Activated naive CD4-positive, alpha-beta T cell treated with anti-CD3 and anti-CD28 coated beads, Interleukin-2, amount 10 ng/mL, durations not matched to agents 7 days and 5 days (primary cell): ENCODE measurements at regions not wholly inside any gene's neighbourhood (a gene's known extent, or its start where the extent isn't known, plus 50 kb on each side); places are given as distances from the start of the nearest gene placed in this dataset.
"Not testable (repeated sequence)": the region's sequence is repeated elsewhere in the genome, so short reads cannot be mapped to it uniquely, and the experiment has no call there.

ENCODE experiments used
- CTCF ChIA-PET: fragments of 350-600 bp; sonication (Branson Sonifier 250); formaldehyde crosslinking; loops from one replicate; lab custom pipeline; 2021; ENCODE audit warnings: antibody characterized with exemption; lab: Charles Lee
- DNase-seq: peaks from one replicate; pipeline ENCODE4 v3.0.0-alpha.2; 2020
- H3K27ac Mint-ChIP-seq: one replicate; pipeline ENCODE4 v1.8.0; 2021; ENCODE audit warnings: mild to moderate bottlenecking, moderate library complexity, mixed read lengths
- H3K27me3 Mint-ChIP-seq: one replicate; pipeline ENCODE4 v1.8.0; 2021; ENCODE audit warnings: mild to moderate bottlenecking, mixed read lengths
- H3K36me3 Mint-ChIP-seq: one replicate; pipeline ENCODE4 v1.8.0; 2021; ENCODE audit warnings: mixed read lengths
- H3K4me1 Mint-ChIP-seq: one replicate; pipeline ENCODE4 v1.8.0; 2021; ENCODE audit warnings: mixed read lengths
- H3K4me3 Mint-ChIP-seq: one replicate; pipeline ENCODE4 v1.8.0; 2021; ENCODE audit warnings: mild to moderate bottlenecking, moderate library complexity, mixed read lengths
- H3K9me3 Mint-ChIP-seq: one replicate; pipeline ENCODE4 v1.8.0; 2021; ENCODE audit warnings: mixed read lengths

- Mint-ChIP-seq H3K27me3 (peaks cover 13% of the 10 kb centered on the region), H3K27ac (no peak overlapping the region), H3K9me3 (no peaks in the 10 kb centered on the region), H3K4me3 (no peak overlapping the region), H3K36me3 (no peaks in the 10 kb centered on the region), H3K4me1 (no peaks in the 10 kb centered on the region)
- CTCF ChIA-PET, result interaction anchor here (0.7 to 1.2 kb wide), 2 partner anchors 11 to 1136 kb away, joined by 3 read pairs; no protein-coding TSS in a partner anchor
- DNase-seq, result no peak
These were observed 57.0 kb downstream of the RASL11A start for GRCh38 chr13:27327633-27328032.

GRCh38 chr13:27329210-27329609, 58.6 kb downstream of the RASL11A start:
- H3K36me3 Mint-ChIP-seq, result no peaks in the 10 kb centered on the region
- CTCF ChIA-PET, result no interaction called here
- H3K27me3 Mint-ChIP-seq, result peaks cover 15% of the 10 kb centered on the region
- H3K27ac Mint-ChIP-seq, result no peak overlapping the region
- H3K4me1 Mint-ChIP-seq, result no peaks in the 10 kb centered on the region
- H3K4me3 Mint-ChIP-seq, result no peak overlapping the region
- no peak for DNase-seq
- no peaks in the 10 kb centered on the region for H3K9me3 Mint-ChIP-seq

GRCh38 chr13:27334774-27335435, 64.3 kb downstream of the RASL11A start:
- Mint-ChIP-seq H3K36me3 (no peaks in the 10 kb centered on the region), H3K27ac (no peak overlapping the region), H3K27me3 (peaks cover 16% of the 10 kb centered on the region), H3K9me3 (no peaks in the 10 kb centered on the region), H3K4me1 (no peaks in the 10 kb centered on the region), H3K4me3 (no peak overlapping the region)
- CTCF ChIA-PET, result interaction anchor here (0.6 to 1.2 kb wide), 2 partner anchors 209 to 350 kb away, joined by 3 read pairs; no protein-coding TSS in a partner anchor
- no peak for DNase-seq

GRCh38 chr13:27336014-27336673, 65.5 kb downstream of the RASL11A start:
- Mint-ChIP-seq H3K4me1 (no peaks in the 10 kb centered on the region), H3K9me3 (no peaks in the 10 kb centered on the region), H3K27ac (peak overlapping the region; percentile 33), H3K27me3 (peaks cover 15% of the 10 kb centered on the region), H3K36me3 (no peaks in the 10 kb centered on the region), H3K4me3 (no peak overlapping the region)
- CTCF ChIA-PET, result no interaction called here
- no peak for DNase-seq

GRCh38 chr13:27338207-27338606, 67.6 kb downstream of the RASL11A start:
- H3K9me3 Mint-ChIP-seq, result no peaks in the 10 kb centered on the region
- no peak overlapping the region for H3K27ac Mint-ChIP-seq
- DNase-seq, result no peak
- CTCF ChIA-PET, result interaction anchor here (1.2 to 3.2 kb wide), 4 partner anchors 11 to 85 kb away, joined by 3 to 13 read pairs (median 4); no protein-coding TSS in a partner anchor
- peaks cover 11% of the 10 kb centered on the region for H3K27me3 Mint-ChIP-seq
- no peaks in the 10 kb centered on the region for H3K4me1 Mint-ChIP-seq
- no peaks in the 10 kb centered on the region for H3K36me3 Mint-ChIP-seq
- H3K4me3 Mint-ChIP-seq, result no peak overlapping the region

- H3K9me3 Mint-ChIP-seq, result no peaks in the 10 kb centered on the region
- no peaks in the 10 kb centered on the region for H3K4me1 Mint-ChIP-seq
- H3K27ac Mint-ChIP-seq, result no peak overlapping the region
- CTCF ChIA-PET, result interaction anchor here (1.2 to 3.2 kb wide), 6 partner anchors 10 to 358 kb away, joined by 3 to 13 read pairs (median 4); no protein-coding TSS in a partner anchor
- no peaks in the 10 kb centered on the region for H3K36me3 Mint-ChIP-seq
- H3K27me3 Mint-ChIP-seq, result peaks cover 13% of the 10 kb centered on the region
- H3K4me3 Mint-ChIP-seq, result no peak overlapping the region
- no peak for DNase-seq
These were observed 68.2 kb downstream of the RASL11A start for GRCh38 chr13:27338816-27339215.

- no peaks in the 10 kb centered on the region for H3K4me1 Mint-ChIP-seq
- CTCF ChIA-PET, result interaction anchor here (0.9 to 3.2 kb wide), 7 partner anchors 11 to 359 kb away, joined by 3 to 13 read pairs (median 4); no protein-coding TSS in a partner anchor
- no peak overlapping the region for H3K27ac Mint-ChIP-seq
- no peaks in the 10 kb centered on the region for H3K9me3 Mint-ChIP-seq
- H3K27me3 Mint-ChIP-seq, result peaks cover 15% of the 10 kb centered on the region
- no peak overlapping the region for H3K4me3 Mint-ChIP-seq
- no peaks in the 10 kb centered on the region for H3K36me3 Mint-ChIP-seq
- DNase-seq, result peak; percentile 61
These were observed 68.7 kb downstream of the RASL11A start for GRCh38 chr13:27339299-27339698.

GRCh38 chr13:27341616-27342015, 71.0 kb downstream of the RASL11A start:
- CTCF ChIA-PET, result interaction anchor here (3.2 kb wide), 1 partner anchor 8 kb away, joined by 13 read pairs; no protein-coding TSS in a partner anchor
- Mint-ChIP-seq H3K27me3 (peaks cover 15% of the 10 kb centered on the region), H3K4me1 (no peaks in the 10 kb centered on the region), H3K27ac (no peak overlapping the region), H3K36me3 (no peaks in the 10 kb centered on the region), H3K9me3 (no peaks in the 10 kb centered on the region), H3K4me3 (no peak overlapping the region)
- DNase-seq, result no peak

GRCh38 chr13:27347211-27347772, 76.7 kb downstream of the RASL11A start:
- CTCF ChIA-PET, result interaction anchor here (0.6 to 1.4 kb wide), 2 partner anchors 425 to 482 kb away, joined by 3 to 4 read pairs; no protein-coding TSS in a partner anchor
- H3K27ac Mint-ChIP-seq, result no peak overlapping the region
- no peak for DNase-seq
- H3K4me3 Mint-ChIP-seq, result no peak overlapping the region
- no peaks in the 10 kb centered on the region for H3K36me3 Mint-ChIP-seq
- H3K9me3 Mint-ChIP-seq, result peaks cover 2% of the 10 kb centered on the region
- H3K27me3 Mint-ChIP-seq, result peaks cover 27% of the 10 kb centered on the region
- H3K4me1 Mint-ChIP-seq, result no peaks in the 10 kb centered on the region

- H3K4me3 Mint-ChIP-seq, result no peak overlapping the region
- no peak overlapping the region for H3K27ac Mint-ChIP-seq
- H3K9me3 Mint-ChIP-seq, result peaks cover 2% of the 10 kb centered on the region
- H3K27me3 Mint-ChIP-seq, result peaks cover 27% of the 10 kb centered on the region
- H3K36me3 Mint-ChIP-seq, result no peaks in the 10 kb centered on the region
- peaks cover 6% of the 10 kb centered on the region for H3K4me1 Mint-ChIP-seq
- DNase-seq, result no peak
- CTCF ChIA-PET, result interaction anchor here (0.8 to 4.1 kb wide), 2 partner anchors 8 to 12 kb away, joined by 5 to 13 read pairs; no protein-coding TSS in a partner anchor
These were observed 76.0 kb upstream of the GTF3A start for GRCh38 chr13:27348461-27348860.

GRCh38 chr13:27349458-27349857, 75.0 kb upstream of the GTF3A start:
- Mint-ChIP-seq H3K4me3 (no peak overlapping the region), H3K27ac (no peak overlapping the region), H3K9me3 (peaks cover 2% of the 10 kb centered on the region), H3K27me3 (peaks cover 22% of the 10 kb centered on the region), H3K4me1 (peaks cover 7% of the 10 kb centered on the region), H3K36me3 (no peaks in the 10 kb centered on the region)
- DNase-seq, result no peak
- CTCF ChIA-PET, result interaction anchor here (1.3 to 4.1 kb wide), 3 partner anchors 9 to 79 kb away, joined by 3 to 13 read pairs (median 6); partner anchors contain the start of gene RASL11A

- peaks cover 26% of the 10 kb centered on the region for H3K27me3 Mint-ChIP-seq
- H3K27ac Mint-ChIP-seq, DNase-seq, H3K4me1 Mint-ChIP-seq, H3K4me3 Mint-ChIP-seq, H3K9me3 Mint-ChIP-seq, H3K36me3 Mint-ChIP-seq: not testable (repeated sequence)
- CTCF ChIA-PET, result interaction anchor here (1.1 to 4.1 kb wide), 4 partner anchors 10 to 80 kb away, joined by 3 to 13 read pairs (median 4); partner anchors contain the start of gene RASL11A
These were observed 73.6 kb upstream of the GTF3A start for GRCh38 chr13:27350825-27351224.

GRCh38 chr13:27352698-27353097, 71.7 kb upstream of the GTF3A start:
- H3K4me1 Mint-ChIP-seq, result peaks cover 7% of the 10 kb centered on the region
- H3K36me3 Mint-ChIP-seq, result no peaks in the 10 kb centered on the region
- no peak overlapping the region for H3K27ac Mint-ChIP-seq
- no peak overlapping the region for H3K4me3 Mint-ChIP-seq
- H3K9me3 Mint-ChIP-seq, result peaks cover 2% of the 10 kb centered on the region
- DNase-seq, result no peak
- CTCF ChIA-PET, result interaction anchor here (0.8 to 1.9 kb wide), 4 partner anchors 8 to 380 kb away, joined by 3 to 10 read pairs (median 6); no protein-coding TSS in a partner anchor
- peaks cover 22% of the 10 kb centered on the region for H3K27me3 Mint-ChIP-seq

- Mint-ChIP-seq H3K36me3 (no peaks in the 10 kb centered on the region), H3K4me3 (no peak overlapping the region), H3K4me1 (peaks cover 7% of the 10 kb centered on the region), H3K9me3 (peaks cover 2% of the 10 kb centered on the region), H3K27ac (no peak overlapping the region), H3K27me3 (peaks cover 22% of the 10 kb centered on the region)
- DNase-seq, result no peak
- CTCF ChIA-PET, result interaction anchor here (0.8 to 1.9 kb wide), 4 partner anchors 8 to 381 kb away, joined by 3 to 10 read pairs (median 6); no protein-coding TSS in a partner anchor
These were observed 71.2 kb upstream of the GTF3A start for GRCh38 chr13:27353166-27353583.
